Posterior vena cava (tissue), 2 donors: ENCODE measurements at regions not wholly inside any gene's neighbourhood (a gene's known extent, or its start where the extent isn't known, plus 50 kb on each side); places are given as distances from the start of the nearest gene placed in this dataset.

ENCODE experiments used
- DNase-seq: peaks from one replicate; pipeline ENCODE4 v3.0.0-alpha.2; 2020; ENCODE audit warnings: low spot score
- intact Hi-C, 2 donors: fragments of 100-400 bp; cut with DNase I; formaldehyde crosslinking; loops; one replicate each; pipeline versions ENCODE4 v1.14.1 to v1.14.2; 2022 to 2023
- donor health status: DM: yes; HTN: yes; CAD: no.
- donor health status: DM: yes; HTN: yes; CAD: no.

DNA sequence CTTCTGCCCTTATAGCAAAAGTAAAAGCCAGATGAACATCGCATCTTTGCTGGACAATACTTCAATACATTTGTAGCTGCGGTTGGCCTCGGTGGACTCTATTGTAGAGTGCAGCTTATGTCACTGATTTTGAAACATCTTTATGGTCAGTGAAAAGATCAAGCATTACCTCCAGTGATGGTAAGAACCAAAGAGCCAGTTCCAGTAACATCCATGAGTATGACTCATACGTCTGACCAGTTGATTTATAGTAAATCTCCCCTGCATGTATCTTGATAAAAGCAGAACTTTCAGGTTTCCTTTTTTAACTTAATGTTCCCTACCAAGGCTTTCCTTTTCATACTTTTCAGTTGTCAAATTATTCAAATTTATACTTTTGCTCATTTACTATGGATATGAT, 119.2 kb upstream of the HNRNPA3 start:
- intact Hi-C loops = no loop called here
- DNase-seq = no peak

GRCh38 chr2:177098001-177098613, 114.5 kb upstream of the HNRNPA3 start:
- no peak for DNase-seq
- intact Hi-C loops = no loop called here

DNA sequence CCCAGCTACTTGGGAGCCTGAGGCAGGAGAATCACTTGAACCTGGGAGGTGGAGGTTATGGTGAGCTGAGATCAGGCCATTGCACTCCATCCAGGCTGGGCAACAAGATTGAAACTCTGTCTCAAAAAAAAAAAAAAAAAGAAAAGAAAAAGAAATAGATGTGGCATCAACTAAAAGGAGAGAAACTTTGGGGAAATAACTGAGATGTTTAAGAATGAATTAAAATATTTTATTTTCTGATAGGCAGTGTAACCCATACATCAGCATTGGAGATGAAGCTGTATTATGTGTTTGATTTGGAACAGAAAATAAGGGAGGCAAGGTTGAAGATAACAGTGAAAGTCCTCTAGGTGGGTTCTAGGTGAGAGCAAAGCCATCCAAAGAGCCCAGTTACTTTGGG, 110.7 kb upstream of the HNRNPA3 start:
- intact Hi-C loops = no loop called here
- DNase-seq = no peak

GRCh38 chr2:177106212-177106611, 106.4 kb upstream of the HNRNPA3 start:
- intact Hi-C loops = loop anchor here in 1 of 2 donors (5.0 kb wide), 1 partner anchor 1269 kb away; no protein-coding TSS in a partner anchor
- no peak for DNase-seq

DNA sequence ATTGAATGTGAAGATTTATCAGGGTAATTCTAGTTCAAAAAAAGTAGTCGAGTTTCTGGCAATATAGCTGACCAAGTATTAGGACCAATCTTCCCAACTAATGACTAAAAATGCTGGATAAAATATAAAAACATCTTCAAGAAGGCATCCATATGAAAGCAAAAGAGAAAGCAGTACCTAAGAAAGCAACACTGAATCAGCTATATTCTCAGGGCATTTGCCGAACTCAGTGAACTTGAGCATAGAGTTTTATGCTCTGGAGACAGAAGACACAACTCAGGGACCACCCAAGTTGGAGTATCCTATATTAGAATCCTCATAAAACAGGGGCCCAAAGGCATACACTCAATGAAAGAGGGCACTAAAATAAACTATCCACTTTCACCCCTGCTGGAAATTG, 103.7 kb upstream of the HNRNPA3 start:
- no peak for DNase-seq
- intact Hi-C loops = loop anchor here in 1 of 2 donors (5.0 kb wide), 1 partner anchor 1272 kb away; no protein-coding TSS in a partner anchor

DNA sequence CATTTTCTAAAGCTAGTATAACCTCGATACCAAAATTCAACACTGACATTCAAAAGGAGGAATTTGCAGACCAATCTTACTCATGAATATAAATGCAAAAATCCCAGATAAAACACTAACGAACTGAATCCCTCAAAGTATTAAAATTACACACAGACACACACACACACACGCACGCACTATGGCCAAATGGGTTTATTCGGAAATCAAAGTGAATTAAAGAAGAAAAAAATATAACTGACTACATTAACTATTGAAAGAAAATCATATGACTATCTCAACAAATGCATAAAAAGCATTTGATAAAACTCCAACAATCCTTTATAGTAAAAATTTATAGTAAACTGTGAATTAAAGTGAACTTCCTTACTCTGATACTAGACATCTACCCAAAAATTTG, 97.9 kb upstream of the HNRNPA3 start:
- intact Hi-C loops = no loop called here
- DNase-seq = no peak

- no peak for DNase-seq
- intact Hi-C loops = no loop called here
Observed at GRCh38 chr2:177117755-177118154, 94.8 kb upstream of the HNRNPA3 start.

- no peak for DNase-seq
- intact Hi-C loops = no loop called here
Observed at GRCh38 chr2:177118636-177119035, 94.0 kb upstream of the HNRNPA3 start.

- intact Hi-C loops = no loop called here
- DNase-seq = no peak
Observed at GRCh38 chr2:177119099-177119498, 93.5 kb upstream of the HNRNPA3 start.

DNA sequence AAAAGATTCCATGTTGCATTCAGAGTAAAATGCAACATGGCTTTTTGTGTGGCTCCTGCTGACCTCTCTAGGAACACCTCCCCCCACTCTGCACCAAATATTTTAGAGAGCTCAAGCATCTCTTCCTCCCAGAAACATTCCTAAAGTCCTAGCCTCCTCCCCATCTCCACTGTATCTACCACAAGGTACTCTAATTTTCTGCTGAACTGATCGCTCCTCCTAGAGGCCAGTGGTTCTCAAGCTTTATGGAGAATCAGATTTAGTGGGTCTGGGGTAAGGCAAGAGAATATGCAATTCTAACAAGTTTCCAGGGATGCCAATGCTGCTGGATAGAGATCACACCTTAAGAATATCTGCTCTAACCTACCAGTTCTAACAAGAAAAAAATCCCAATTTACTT, 89.5 kb upstream of the HNRNPA3 start:
- intact Hi-C loops = no loop called here

DNA sequence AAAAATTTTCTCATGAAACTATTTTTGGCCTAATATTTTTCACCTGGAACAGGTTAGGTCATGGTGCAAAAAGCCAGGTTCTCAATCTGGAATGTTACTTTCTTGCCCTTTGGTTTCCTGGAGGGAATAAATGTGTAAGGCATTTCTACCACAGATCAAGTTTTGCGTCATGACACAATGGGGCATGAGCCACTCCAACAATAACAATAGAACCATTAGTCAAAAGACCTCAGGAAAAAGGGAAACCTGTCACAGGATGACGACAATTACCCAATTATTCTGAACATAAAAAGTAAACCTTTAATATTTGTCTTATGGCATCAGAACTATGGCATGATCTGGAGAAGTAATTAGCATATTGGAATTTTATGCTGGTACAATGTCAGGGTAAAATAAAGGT, 88.2 kb upstream of the HNRNPA3 start:
- intact Hi-C loops = no loop called here
- no peak for DNase-seq

More for the DNA sequence above, 89.5 kb upstream of the HNRNPA3 start:
- DNase-seq = no peak

DNA sequence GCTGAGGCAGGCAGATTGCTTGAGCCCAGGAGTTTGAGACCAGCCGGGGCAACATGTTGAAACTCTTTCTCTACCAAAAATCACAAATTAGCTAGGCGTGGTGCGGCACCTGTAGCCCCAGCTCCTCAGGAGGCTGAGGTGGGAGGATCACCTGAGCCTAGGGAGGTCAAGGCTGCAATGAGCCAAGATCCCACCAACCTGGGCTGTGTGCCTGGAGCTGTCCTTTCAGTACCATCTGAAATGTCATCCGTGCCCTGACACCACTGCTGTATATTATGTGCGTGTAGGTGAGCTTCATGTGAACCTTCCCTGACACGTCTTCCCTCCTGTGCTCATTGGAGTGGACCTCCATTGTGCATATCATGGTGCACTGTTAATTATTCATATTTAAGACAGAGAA, 84.8 kb upstream of the HNRNPA3 start:
- intact Hi-C loops = no loop called here

GRCh38 chr2:177129610-177130009, 83.0 kb upstream of the HNRNPA3 start:
- DNase-seq = no peak
- intact Hi-C loops = no loop called here

More for the DNA sequence above, 84.8 kb upstream of the HNRNPA3 start:
- DNase-seq = no peak

GRCh38 chr2:177131858-177132257, 80.7 kb upstream of the HNRNPA3 start:
- intact Hi-C loops = no loop called here
- no peak for DNase-seq

- no peak for DNase-seq
- intact Hi-C loops = no loop called here
Observed at GRCh38 chr2:177138823-177139222, 73.8 kb upstream of the HNRNPA3 start.

DNA sequence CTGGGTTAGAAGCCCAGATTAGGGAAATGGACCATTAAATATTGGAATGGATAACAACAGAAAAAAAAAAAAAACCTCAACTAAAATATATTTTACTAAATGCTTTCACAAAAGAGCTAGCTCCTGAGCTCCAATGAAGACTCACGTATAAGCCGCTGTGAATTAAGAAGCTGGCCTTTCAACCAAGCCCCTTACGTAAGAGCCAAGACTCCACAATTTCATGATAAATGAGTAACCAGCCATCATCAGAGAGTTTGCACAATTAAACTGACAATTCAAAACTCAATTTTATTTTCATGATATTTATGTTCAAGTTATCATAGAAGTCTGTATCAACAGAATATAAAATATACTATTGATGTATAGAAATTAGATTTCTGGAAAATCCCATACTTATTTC, 70.7 kb upstream of the HNRNPA3 start:
- intact Hi-C loops = no loop called here
- no peak for DNase-seq

DNA sequence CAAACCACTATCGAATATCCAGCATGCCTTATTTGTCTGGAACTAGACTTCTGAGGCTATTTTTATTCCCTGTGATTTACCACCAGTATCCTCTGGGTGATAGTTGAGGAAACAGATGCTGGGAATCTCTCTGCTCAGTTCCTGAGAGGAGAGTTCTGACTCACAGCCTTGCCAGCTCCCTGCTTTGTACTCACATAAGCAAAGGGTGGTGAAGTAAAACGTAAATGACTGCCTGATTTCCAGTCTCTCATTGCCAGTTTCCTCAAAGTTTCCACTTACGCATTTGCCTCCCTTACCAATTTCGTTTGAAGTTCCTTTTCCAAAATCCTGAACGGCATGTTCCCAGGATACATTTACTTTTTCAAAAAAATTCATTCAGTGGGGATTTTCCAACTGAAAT, 69.2 kb upstream of the HNRNPA3 start:
- DNase-seq = no peak

DNA sequence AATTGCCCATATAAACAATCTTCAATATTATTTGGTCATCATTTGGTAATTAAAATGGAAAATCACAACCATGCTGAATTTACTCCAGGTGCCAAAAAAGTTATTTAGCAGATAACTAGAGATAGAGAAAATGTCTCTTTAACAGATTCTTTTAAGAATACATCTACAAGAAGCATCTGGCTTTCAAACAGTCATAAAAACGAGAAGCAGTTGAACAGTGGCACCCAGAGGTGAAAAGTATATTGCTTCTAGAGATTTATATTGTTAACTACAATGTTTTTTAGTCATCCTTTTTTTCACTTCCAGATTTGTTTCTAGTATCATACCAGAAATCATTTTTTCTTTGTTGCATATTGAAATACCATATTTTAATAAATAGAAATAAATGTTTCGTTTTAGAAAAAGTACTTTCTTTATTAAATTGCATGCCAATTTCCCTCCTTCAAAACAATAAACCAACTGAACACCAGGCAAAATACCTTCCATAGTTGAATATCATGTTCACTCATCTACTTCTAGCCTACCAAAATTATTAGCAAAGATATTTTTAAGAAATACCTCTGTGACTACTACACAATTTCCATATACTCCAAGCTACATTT, 65.4 kb upstream of the HNRNPA3 start:
- DNase-seq = no peak
- intact Hi-C loops = loop anchor here (1.0 to 5.0 kb wide), 3 partner anchors 329 to 1020 kb away; partner anchors contain the start of gene HOXD8 (in 1 of the 2)

More for the DNA sequence above, 69.2 kb upstream of the HNRNPA3 start:
- intact Hi-C loops = no loop called here

DNA sequence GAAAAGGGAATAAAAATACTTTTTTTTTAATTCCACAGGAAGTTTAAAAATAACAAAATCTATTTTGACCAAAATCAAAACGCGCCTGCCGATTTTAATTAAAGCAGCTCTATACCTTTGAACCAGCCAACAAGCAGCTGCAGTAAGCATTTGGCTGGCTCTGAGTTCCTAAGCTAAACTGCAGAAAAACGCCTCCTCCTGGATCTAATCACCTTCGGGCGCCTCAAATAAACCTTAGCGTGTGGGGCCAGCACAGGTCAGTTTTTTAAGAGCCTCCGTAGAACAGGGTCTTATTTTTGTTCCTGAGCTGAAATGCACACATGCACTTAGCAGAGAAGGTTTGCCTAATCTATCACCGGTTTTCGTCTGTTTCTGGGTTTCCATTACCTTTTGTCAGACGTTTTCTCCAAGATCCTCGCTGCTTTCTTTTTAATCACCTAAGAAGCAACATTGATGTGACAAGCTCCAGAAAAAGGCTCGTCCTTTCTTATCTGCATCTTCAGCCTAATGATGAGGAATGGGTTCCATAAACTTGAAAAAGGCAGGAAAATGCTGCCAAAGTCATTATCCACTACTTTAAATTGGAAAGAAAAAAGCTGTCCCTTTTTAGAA, 64.7 kb upstream of the HNRNPA3 start:
- no peak for DNase-seq
- intact Hi-C loops = loop anchor here (1.0 to 5.0 kb wide), 4 partner anchors 330 to 1021 kb away; partner anchors contain the start of gene HOXD8 (in 2 of the 2)

GRCh38 chr2:177148477-177149154, 64.0 kb upstream of the HNRNPA3 start:
- DNase-seq = peak; percentile 89
- intact Hi-C loops = loop anchor here (2.0 to 5.0 kb wide), 3 partner anchors 331 to 1021 kb away; partner anchors contain the start of gene HOXD8 (in 2 of the 2)
